PFSK-1 (cell line): ENCODE measurements at regions not wholly inside any gene's neighbourhood (a gene's known extent, or its start where the extent isn't known, plus 50 kb on each side); places are given as distances from the start of the nearest gene placed in this dataset.

Experiments
- POLR2AphosphoS5 ChIP-seq: IDR thresholded peaks from 2 replicates; pipeline ENCODE4 v1.6.1; 2012; ENCODE audit warnings: low read depth, mild to moderate bottlenecking, control low read depth, low read length, moderate library complexity
- TAF1 ChIP-seq: IDR thresholded peaks from 2 replicates; pipeline ENCODE4 v1.6.1; 2012; ENCODE audit warnings: low read length, control low read depth, borderline replicate concordance; ENCODE audit not compliant: insufficient read depth

DNA sequence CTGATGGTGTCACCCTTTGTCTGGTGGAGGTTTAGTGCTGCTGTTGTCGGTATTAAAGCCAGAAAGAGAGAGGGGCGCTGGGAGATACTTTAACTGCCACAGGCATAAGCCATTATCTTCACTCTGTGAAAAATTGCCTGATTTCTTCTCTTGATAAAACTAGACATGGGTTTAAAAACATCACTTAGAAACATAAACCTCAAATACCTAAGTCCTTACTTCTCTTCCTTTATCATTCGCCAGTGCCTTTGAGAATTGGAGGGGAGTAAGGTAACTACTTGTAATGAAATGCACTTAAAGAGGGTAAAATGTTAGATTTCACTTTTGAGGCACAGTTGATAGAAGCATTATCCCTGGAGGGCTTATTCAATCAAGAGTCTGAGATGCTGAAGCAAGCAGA, 434.5 kb downstream of the OLFM4 start:
- TF ChIP-seq TAF1 = no peak
- TF ChIP-seq POLR2AphosphoS5 = no peak
